ENCODE measurements at regions not wholly inside any gene's neighbourhood (a gene's known extent, or its start where the extent isn't known, plus 50 kb on each side); places are given as distances from the start of the nearest gene placed in this dataset.

GRCh38 chr10:112895292-112895691 lies 54.8 kb upstream of the TCF7L2 start:
- H4K20me1 ChIP-seq (ENCODE audit: control insufficient read depth, insufficient read depth, insufficient read length), result no peaks in the 10 kb centered on the region
- H3K4me1 ChIP-seq (ENCODE audit: insufficient read depth, low read length), result peaks cover 8% of the 10 kb centered on the region
- no peak overlapping the region for H3K4me2 ChIP-seq (ENCODE audit: insufficient read depth, insufficient read length, low read length)
- no peak for TF ChIP-seq CTCF (conservative IDR thresholded peaks at IDR 0.05)
- no peaks in the 10 kb centered on the region for H3K79me1 ChIP-seq (ENCODE audit: insufficient read depth, low read depth, low read length, poor library complexity, severe bottlenecking)
- H2AFZ ChIP-seq (ENCODE audit: low read length), result no peak overlapping the region
- no peak overlapping the region for H3K9ac ChIP-seq (ENCODE audit: extremely low read depth, insufficient read length, low read length)
- H2BK20ac ChIP-seq (ENCODE audit: low read depth, low read length, poor library complexity, severe bottlenecking), result no peak overlapping the region
- no peak overlapping the region for H3K27ac Mint-ChIP-seq
- no peak overlapping the region for H2AK5ac ChIP-seq (ENCODE audit: insufficient read length, low read length)
- peaks cover 3 to 9% of the 10 kb centered on the region in 2 experiments; a peak in 2 of 5 replicates for H3K9me3 Mint-ChIP-seq
- H4K8ac ChIP-seq (replicated peaks; ENCODE audit: insufficient read length, low read depth, low read length), result no peak overlapping the region
- peaks cover 0 to 5% (median 3%) of the 10 kb centered on the region in 3 experiments; a peak in 3 of 7 replicates for H3K36me3 Mint-ChIP-seq (ENCODE audit: insufficient read depth in 1 of 3, low read depth in 3 of 3)
- no peak overlapping the region for H3K23ac ChIP-seq (ENCODE audit: insufficient read length, low read depth, low read length)
- H3K27me3 Mint-ChIP-seq (ENCODE audit: low read depth), result peaks cover 2% of the 10 kb centered on the region
- H3K14ac ChIP-seq (ENCODE audit: insufficient read depth, low read length), result no peak overlapping the region
- H3K9me3 ChIP-seq (ENCODE audit: control insufficient read depth, low read depth, low read length), result no peaks in the 10 kb centered on the region
- no peak overlapping the region for H4K91ac ChIP-seq (ENCODE audit: insufficient read length, low read depth, low read length)
- H3K79me2 ChIP-seq (ENCODE audit: insufficient read depth, low read length), result no peaks in the 10 kb centered on the region
- peaks cover 41% of the 10 kb centered on the region in 2 experiments for H3K4me1 Mint-ChIP-seq
- H3K18ac ChIP-seq (ENCODE audit: insufficient read length, low read depth, low read length), result no peak overlapping the region
- no peak overlapping the region for H3K4ac ChIP-seq (ENCODE audit: low read depth, low read length)
- no peak overlapping the region for H3T11ph ChIP-seq (ENCODE audit: low read length)
- no peaks in the 10 kb centered on the region for H3K23me2 ChIP-seq (ENCODE audit: insufficient read length, low read depth, low read length, poor library complexity, severe bottlenecking)
- no peak overlapping the region for H2BK15ac ChIP-seq (ENCODE audit: low read depth, low read length)
- WGBS (ENCODE audit: extremely low coverage, insufficient read length, low lambda C conversion rate), result no CpG with 5 or more reads among the region's 4 CpGs
- no peak overlapping the region for H3K27ac ChIP-seq (ENCODE audit: insufficient read length, low read depth, low read length)
- H3K56ac ChIP-seq (ENCODE audit: insufficient read length, low read depth, low read length), result no peak overlapping the region
- H2BK120ac ChIP-seq (ENCODE audit: low read depth, low read length, poor library complexity, severe bottlenecking), result no peak overlapping the region
- no peak overlapping the region for H3K4me3 Mint-ChIP-seq
- no peak overlapping the region for H4K5ac ChIP-seq (ENCODE audit: insufficient read length, low read depth, low read length)
- H3K27me3 ChIP-seq (ENCODE audit: insufficient read depth, low read length), result 0 out of 2 replicates have a peak, but pooled peaks cover 2% of the 10 kb centered on the region
- no peak for DNase-seq
- H2BK5ac ChIP-seq (ENCODE audit: insufficient read length, low read length), result no peak overlapping the region
- H2BK12ac ChIP-seq (ENCODE audit: insufficient read length, low read depth, low read length), result no peak overlapping the region

Data from H9 (cell line).